Inferior parietal cortex (tissue), 1 donor: ENCODE measurements at regions not wholly inside any gene's neighbourhood (a gene's known extent, or its start where the extent isn't known, plus 50 kb on each side); places are given as distances from the start of the nearest gene placed in this dataset.

Source experiments
- DNase-seq: peaks from one replicate; pipeline ENCODE4 v3.0.0-alpha.2; 2016; ENCODE audit errors: extremely low spot score

GRCh38 chr2:120654381-120655134, 81.1 kb upstream of the GLI2 start:
- DNase-seq = no peak

- DNase-seq = peak; percentile 22
These were observed 79.3 kb upstream of the GLI2 start for GRCh38 chr2:120656273-120656950.

- no peak for DNase-seq
These were observed 77.5 kb upstream of the GLI2 start for GRCh38 chr2:120658042-120658769.

GRCh38 chr2:120658770-120659158, 76.9 kb upstream of the GLI2 start:
- no peak for DNase-seq

GRCh38 chr2:120659275-120659977, 76.2 kb upstream of the GLI2 start:
- no peak for DNase-seq

GRCh38 chr2:120660056-120660694, 75.5 kb upstream of the GLI2 start:
- DNase-seq = no peak

- no peak for DNase-seq
These were observed 74.8 kb upstream of the GLI2 start for GRCh38 chr2:120660771-120661459.

GRCh38 chr2:120661551-120661950, 74.1 kb upstream of the GLI2 start:
- peak; percentile 53 for DNase-seq

GRCh38 chr2:120662046-120662445, 73.6 kb upstream of the GLI2 start:
- no peak for DNase-seq

GRCh38 chr2:120662746-120663145, 72.9 kb upstream of the GLI2 start:
- DNase-seq = no peak

- DNase-seq = no peak
These were observed 69.2 kb upstream of the GLI2 start for GRCh38 chr2:120666433-120666832.

- DNase-seq = no peak
These were observed 67.7 kb upstream of the GLI2 start for GRCh38 chr2:120667981-120668380.

- no peak for DNase-seq
These were observed 66.3 kb upstream of the GLI2 start for GRCh38 chr2:120669121-120669952.

GRCh38 chr2:120669971-120670370, 65.7 kb upstream of the GLI2 start:
- DNase-seq = no peak

- DNase-seq = no peak
These were observed 65.3 kb upstream of the GLI2 start for GRCh38 chr2:120670371-120670770.

- no peak for DNase-seq
These were observed 64.7 kb upstream of the GLI2 start for GRCh38 chr2:120670771-120671480.

- DNase-seq = no peak
These were observed 63.0 kb upstream of the GLI2 start for GRCh38 chr2:120672526-120673204.

- no peak for DNase-seq
These were observed 62.5 kb upstream of the GLI2 start for GRCh38 chr2:120673205-120673550.

- no peak for DNase-seq
These were observed 62.1 kb upstream of the GLI2 start for GRCh38 chr2:120673571-120674061.
